Neural cell (in vitro differentiated cells): ENCODE measurements at regions not wholly inside any gene's neighbourhood (a gene's known extent, or its start where the extent isn't known, plus 50 kb on each side); places are given as distances from the start of the nearest gene placed in this dataset.

Experiments used
- H2AFZ ChIP-seq: fragments of 200-600, 300-800 bp; sonication (generic), shearing (Covaris generic); 2 replicates; pipeline ENCODE4 v1.6.0; 2014; ENCODE audit warnings: low read depth, mild to moderate bottlenecking, antibody characterized with exemption, low read length, moderate library complexity
- H3F3A ChIP-seq: fragments of 200-600 bp; shearing (Covaris generic); 2 replicates; pipeline ENCODE4 v1.6.1; 2016; ENCODE audit warnings: mild to moderate bottlenecking, moderate library complexity, mixed read lengths, antibody characterized with exemption, low read length; ENCODE audit not compliant: insufficient read depth, poor library complexity, severe bottlenecking
- H3K27ac ChIP-seq: fragments of 200-600, 300-800 bp; sonication (generic), shearing (Covaris generic); 2 replicates; pipeline ENCODE4 v1.5.1; 2014; ENCODE audit warnings: mild to moderate bottlenecking, low read length, moderate library complexity
- H3K27me3 ChIP-seq: fragments of 300-800, 200-600 bp; sonication (generic), shearing (Covaris generic); 2 replicates; pipeline ENCODE4 v1.6.0; 2014; ENCODE audit warnings: mild to moderate bottlenecking, low read depth, low read length, moderate library complexity; ENCODE audit not compliant: insufficient read depth
- H3K36me3 ChIP-seq: fragments of 300-800, 200-600 bp; sonication (generic), shearing (Covaris generic); 2 replicates; pipeline ENCODE4 v1.5.1; 2014; ENCODE audit warnings: mild to moderate bottlenecking, antibody characterized with exemption, low read length, moderate library complexity; ENCODE audit not compliant: insufficient read depth
- H3K4me2 ChIP-seq: fragments of 300-800, 200-600 bp; sonication (generic), shearing (Covaris generic); 2 replicates; pipeline ENCODE4 v1.6.0; 2014; ENCODE audit warnings: mild to moderate bottlenecking, low read length
- H3K4me3 ChIP-seq: fragments of 300-800, 200-600 bp; sonication (generic), shearing (Covaris generic); 2 replicates; pipeline ENCODE4 v1.5.1; 2014; ENCODE audit warnings: mild to moderate bottlenecking, low read length, moderate library complexity
- H3K79me2 ChIP-seq: fragments of 200-600 bp; shearing (Covaris generic); replicated peaks from 2 replicates; pipeline ENCODE4 v1.6.0; 2014; ENCODE audit warnings: mild to moderate bottlenecking, low read length, moderate library complexity; ENCODE audit not compliant: insufficient read depth
- H3K9ac ChIP-seq: fragments of 300-800, 200-600 bp; sonication (generic), shearing (Covaris generic); 2 replicates; pipeline ENCODE4 v1.6.1; 2016; ENCODE audit warnings: mild to moderate bottlenecking, low read length, mixed read lengths
- H3K9me2 ChIP-seq: fragments of 200-600 bp; shearing (Covaris generic); 2 replicates; pipeline ENCODE4 v1.6.1; 2016; ENCODE audit warnings: mild to moderate bottlenecking, low read length, mixed read lengths; ENCODE audit not compliant: insufficient read depth
- H3K9me3 ChIP-seq: fragments of 200-600, 300-800 bp; sonication (generic), shearing (Covaris generic); 2 replicates; pipeline ENCODE4 v1.6.1; 2016; ENCODE audit warnings: mild to moderate bottlenecking, mixed run types, low read length, moderate library complexity, mixed read lengths
- H4K20me1 ChIP-seq: fragments of 200-600 bp; shearing (Covaris generic); 2 replicates; pipeline ENCODE4 v1.6.1; 2016; ENCODE audit warnings: mild to moderate bottlenecking, mixed run types; ENCODE audit not compliant: insufficient read depth
- CTCF ChIP-seq: fragments of 450-650 bp; IDR thresholded peaks from 2 replicates; pipeline ENCODE4 v1.5.1; 2014; ENCODE audit warnings: antibody characterized with exemption, mild to moderate bottlenecking, moderate library complexity; ENCODE audit not compliant: poor library complexity, severe bottlenecking
- EP300 ChIP-seq: fragments of 450-650 bp; conservative IDR thresholded peaks from 2 replicates; pipeline ENCODE4 v1.6.1; 2014; ENCODE audit warnings: antibody characterized with exemption, mild to moderate bottlenecking, moderate library complexity; ENCODE audit not compliant: poor library complexity, severe bottlenecking
- EZH2 ChIP-seq: fragments of 200-600, 300-800 bp; shearing (Covaris generic), sonication (generic); IDR thresholded peaks from 2 replicates; pipeline ENCODE4 v1.6.1; 2014; ENCODE audit warnings: antibody characterized with exemption, low read length, borderline replicate concordance, mild to moderate bottlenecking; ENCODE audit not compliant: insufficient read depth, poor library complexity, severe bottlenecking
- MXI1 ChIP-seq: fragments of 450-650 bp; conservative IDR thresholded peaks from 2 replicates; pipeline ENCODE4 v1.6.1; 2014; ENCODE audit warnings: antibody characterized with exemption, mild to moderate bottlenecking; ENCODE audit not compliant: poor library complexity, severe bottlenecking
- POLR2AphosphoS5 ChIP-seq: IDR thresholded peaks from 2 replicates; pipeline ENCODE4 v1.6.1; 2012
- RAD21 ChIP-seq: fragments of 450-650 bp; conservative IDR thresholded peaks from 2 replicates; pipeline ENCODE4 v1.6.1; 2014; ENCODE audit warnings: antibody characterized with exemption, mild to moderate bottlenecking, moderate library complexity
- SMC3 ChIP-seq: fragments of 450-650 bp; conservative IDR thresholded peaks from 2 replicates; pipeline ENCODE4 v1.6.1; 2014; ENCODE audit warnings: antibody characterized with exemption, mild to moderate bottlenecking, moderate library complexity; ENCODE audit not compliant: poor library complexity
- TAF1 ChIP-seq: IDR thresholded peaks from 2 replicates; pipeline ENCODE4 v1.6.1; 2012; ENCODE audit warnings: low read depth
- TF ChIP-seq, protein P1 (sequence below): IDR thresholded peaks from 2 replicates; pipeline ENCODE4 v1.6.1; 2012; ENCODE audit warnings: borderline replicate concordance

GRCh38 chr18:51621864-51622160 lies 424.3 kb upstream of the MEX3C start:
- Histone ChIP-seq H3F3A (no peaks in the 10 kb centered on the region), H3K9me3 (no peaks in the 10 kb centered on the region), H4K20me1 (no peaks in the 10 kb centered on the region), H2AFZ (no peak overlapping the region), H3K79me2 (no peaks in the 10 kb centered on the region), H3K27ac (no peak overlapping the region), H3K9ac (no peak overlapping the region), H3K4me2 (no peak overlapping the region), H3K27me3 (no peaks in the 10 kb centered on the region), H3K36me3 (no peaks in the 10 kb centered on the region), H3K9me2 (no peaks in the 10 kb centered on the region), H3K4me3 (no peak overlapping the region)
- TF ChIP-seq EP300 (no peak), CTCF (no peak), MXI1 (no peak), RAD21 (no peak), POLR2AphosphoS5 (no peak), EZH2 (no peak), TAF1 (no peak), SMC3 (no peak)
- TF ChIP-seq, protein P1, sequence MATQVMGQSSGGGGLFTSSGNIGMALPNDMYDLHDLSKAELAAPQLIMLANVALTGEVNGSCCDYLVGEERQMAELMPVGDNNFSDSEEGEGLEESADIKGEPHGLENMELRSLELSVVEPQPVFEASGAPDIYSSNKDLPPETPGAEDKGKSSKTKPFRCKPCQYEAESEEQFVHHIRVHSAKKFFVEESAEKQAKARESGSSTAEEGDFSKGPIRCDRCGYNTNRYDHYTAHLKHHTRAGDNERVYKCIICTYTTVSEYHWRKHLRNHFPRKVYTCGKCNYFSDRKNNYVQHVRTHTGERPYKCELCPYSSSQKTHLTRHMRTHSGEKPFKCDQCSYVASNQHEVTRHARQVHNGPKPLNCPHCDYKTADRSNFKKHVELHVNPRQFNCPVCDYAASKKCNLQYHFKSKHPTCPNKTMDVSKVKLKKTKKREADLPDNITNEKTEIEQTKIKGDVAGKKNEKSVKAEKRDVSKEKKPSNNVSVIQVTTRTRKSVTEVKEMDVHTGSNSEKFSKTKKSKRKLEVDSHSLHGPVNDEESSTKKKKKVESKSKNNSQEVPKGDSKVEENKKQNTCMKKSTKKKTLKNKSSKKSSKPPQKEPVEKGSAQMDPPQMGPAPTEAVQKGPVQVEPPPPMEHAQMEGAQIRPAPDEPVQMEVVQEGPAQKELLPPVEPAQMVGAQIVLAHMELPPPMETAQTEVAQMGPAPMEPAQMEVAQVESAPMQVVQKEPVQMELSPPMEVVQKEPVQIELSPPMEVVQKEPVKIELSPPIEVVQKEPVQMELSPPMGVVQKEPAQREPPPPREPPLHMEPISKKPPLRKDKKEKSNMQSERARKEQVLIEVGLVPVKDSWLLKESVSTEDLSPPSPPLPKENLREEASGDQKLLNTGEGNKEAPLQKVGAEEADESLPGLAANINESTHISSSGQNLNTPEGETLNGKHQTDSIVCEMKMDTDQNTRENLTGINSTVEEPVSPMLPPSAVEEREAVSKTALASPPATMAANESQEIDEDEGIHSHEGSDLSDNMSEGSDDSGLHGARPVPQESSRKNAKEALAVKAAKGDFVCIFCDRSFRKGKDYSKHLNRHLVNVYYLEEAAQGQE: no peak

GRCh38 chr18:51622702-51623101 lies 425.2 kb upstream of the MEX3C start:
- Histone ChIP-seq H3K36me3 (no peaks in the 10 kb centered on the region), H3K9me3 (no peaks in the 10 kb centered on the region), H4K20me1 (no peaks in the 10 kb centered on the region), H3K27ac (no peak overlapping the region), H3K79me2 (no peaks in the 10 kb centered on the region), H3K4me2 (no peak overlapping the region), H3K27me3 (no peaks in the 10 kb centered on the region), H3F3A (no peaks in the 10 kb centered on the region), H2AFZ (no peak overlapping the region), H3K4me3 (no peak overlapping the region), H3K9ac (no peak overlapping the region), H3K9me2 (no peaks in the 10 kb centered on the region)
- no peak for TF ChIP-seq POLR2AphosphoS5

DNA sequence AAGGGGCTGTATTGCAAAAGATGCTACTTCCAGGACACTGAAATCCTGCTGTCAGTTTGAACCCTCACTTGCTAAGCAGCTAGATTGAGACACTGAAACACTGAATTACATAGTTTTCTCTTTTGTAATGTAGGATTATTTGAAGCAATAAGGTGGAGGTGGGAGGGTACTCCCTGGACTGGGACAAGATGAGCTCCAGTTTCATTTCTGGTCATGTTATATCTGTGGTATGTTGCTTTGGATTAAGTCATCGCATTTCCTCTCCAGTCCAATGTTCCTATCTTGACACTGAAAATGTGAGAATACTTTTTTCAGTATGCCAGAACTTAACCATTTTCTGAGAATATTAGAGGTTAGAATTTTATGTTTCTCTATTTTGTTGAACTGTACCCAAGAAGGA lies 426.2 kb upstream of the MEX3C start:
- Histone ChIP-seq H3K9ac (no peak overlapping the region), H3F3A (no peaks in the 10 kb centered on the region), H3K9me2 (no peaks in the 10 kb centered on the region), H3K9me3 (no peaks in the 10 kb centered on the region), H3K79me2 (no peaks in the 10 kb centered on the region), H4K20me1 (no peaks in the 10 kb centered on the region), H3K4me3 (no peak overlapping the region), H3K36me3 (no peaks in the 10 kb centered on the region), H3K27ac (no peak overlapping the region), H2AFZ (no peak overlapping the region), H3K27me3 (no peaks in the 10 kb centered on the region), H3K4me2 (no peak overlapping the region)
- TF ChIP-seq TAF1 (no peak), MXI1 (no peak), EP300 (no peak), SMC3 (no peak), RAD21 (no peak), EZH2 (no peak), POLR2AphosphoS5 (no peak), CTCF (no peak)
- TF ChIP-seq, protein P1: no peak
